ENCODE measurements at regions not wholly inside any gene's neighbourhood (a gene's known extent, or its start where the extent isn't known, plus 50 kb on each side); places are given as distances from the start of the nearest gene placed in this dataset.

DNA sequence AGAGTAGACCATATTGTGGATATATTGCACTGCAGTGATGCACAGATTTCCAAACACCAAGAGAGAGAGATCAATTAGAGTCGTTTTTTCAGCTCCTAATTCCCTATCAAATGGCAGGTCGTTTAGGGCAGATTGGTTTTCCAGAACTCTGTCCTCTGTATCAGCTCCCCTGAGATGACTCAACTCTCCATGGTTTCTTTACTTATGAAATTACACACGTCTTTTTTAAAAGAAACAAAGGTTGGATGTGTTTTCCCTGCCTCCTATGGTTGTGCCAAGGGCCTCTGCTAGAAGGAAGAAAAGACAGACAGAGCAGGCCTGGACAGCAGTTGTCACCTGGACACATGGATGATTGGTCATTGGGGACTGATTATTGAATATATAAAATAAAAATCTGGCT is 478.1 kb upstream of the NBEA start:
- TF ChIP-seq, protein P1, sequence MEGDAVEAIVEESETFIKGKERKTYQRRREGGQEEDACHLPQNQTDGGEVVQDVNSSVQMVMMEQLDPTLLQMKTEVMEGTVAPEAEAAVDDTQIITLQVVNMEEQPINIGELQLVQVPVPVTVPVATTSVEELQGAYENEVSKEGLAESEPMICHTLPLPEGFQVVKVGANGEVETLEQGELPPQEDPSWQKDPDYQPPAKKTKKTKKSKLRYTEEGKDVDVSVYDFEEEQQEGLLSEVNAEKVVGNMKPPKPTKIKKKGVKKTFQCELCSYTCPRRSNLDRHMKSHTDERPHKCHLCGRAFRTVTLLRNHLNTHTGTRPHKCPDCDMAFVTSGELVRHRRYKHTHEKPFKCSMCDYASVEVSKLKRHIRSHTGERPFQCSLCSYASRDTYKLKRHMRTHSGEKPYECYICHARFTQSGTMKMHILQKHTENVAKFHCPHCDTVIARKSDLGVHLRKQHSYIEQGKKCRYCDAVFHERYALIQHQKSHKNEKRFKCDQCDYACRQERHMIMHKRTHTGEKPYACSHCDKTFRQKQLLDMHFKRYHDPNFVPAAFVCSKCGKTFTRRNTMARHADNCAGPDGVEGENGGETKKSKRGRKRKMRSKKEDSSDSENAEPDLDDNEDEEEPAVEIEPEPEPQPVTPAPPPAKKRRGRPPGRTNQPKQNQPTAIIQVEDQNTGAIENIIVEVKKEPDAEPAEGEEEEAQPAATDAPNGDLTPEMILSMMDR (tag by site-specific recombination; IDR thresholded peaks at IDR 0.05) = no peak
- TF ChIP-seq, protein P2, sequence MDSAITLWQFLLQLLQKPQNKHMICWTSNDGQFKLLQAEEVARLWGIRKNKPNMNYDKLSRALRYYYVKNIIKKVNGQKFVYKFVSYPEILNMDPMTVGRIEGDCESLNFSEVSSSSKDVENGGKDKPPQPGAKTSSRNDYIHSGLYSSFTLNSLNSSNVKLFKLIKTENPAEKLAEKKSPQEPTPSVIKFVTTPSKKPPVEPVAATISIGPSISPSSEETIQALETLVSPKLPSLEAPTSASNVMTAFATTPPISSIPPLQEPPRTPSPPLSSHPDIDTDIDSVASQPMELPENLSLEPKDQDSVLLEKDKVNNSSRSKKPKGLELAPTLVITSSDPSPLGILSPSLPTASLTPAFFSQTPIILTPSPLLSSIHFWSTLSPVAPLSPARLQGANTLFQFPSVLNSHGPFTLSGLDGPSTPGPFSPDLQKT (IDR thresholded peaks at IDR 0.05; ENCODE audit: borderline replicate concordance, low read depth, low read length) = no peak
- no peak for TF ChIP-seq ZFHX2 (tag by site-specific recombination; conservative IDR thresholded peaks at IDR 0.05)
- TF ChIP-seq ZNF175 (tag by site-specific recombination; IDR thresholded peaks at IDR 0.05) = no peak
- TF ChIP-seq ZNF600 (tag by site-specific recombination; IDR thresholded peaks at IDR 0.05) = no peak
- TF ChIP-seq, protein P3, sequence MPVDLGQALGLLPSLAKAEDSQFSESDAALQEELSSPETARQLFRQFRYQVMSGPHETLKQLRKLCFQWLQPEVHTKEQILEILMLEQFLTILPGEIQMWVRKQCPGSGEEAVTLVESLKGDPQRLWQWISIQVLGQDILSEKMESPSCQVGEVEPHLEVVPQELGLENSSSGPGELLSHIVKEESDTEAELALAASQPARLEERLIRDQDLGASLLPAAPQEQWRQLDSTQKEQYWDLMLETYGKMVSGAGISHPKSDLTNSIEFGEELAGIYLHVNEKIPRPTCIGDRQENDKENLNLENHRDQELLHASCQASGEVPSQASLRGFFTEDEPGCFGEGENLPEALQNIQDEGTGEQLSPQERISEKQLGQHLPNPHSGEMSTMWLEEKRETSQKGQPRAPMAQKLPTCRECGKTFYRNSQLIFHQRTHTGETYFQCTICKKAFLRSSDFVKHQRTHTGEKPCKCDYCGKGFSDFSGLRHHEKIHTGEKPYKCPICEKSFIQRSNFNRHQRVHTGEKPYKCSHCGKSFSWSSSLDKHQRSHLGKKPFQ (tag by site-specific recombination; IDR thresholded peaks at IDR 0.05) = no peak
- TF ChIP-seq KLF7 (tag by site-specific recombination; IDR thresholded peaks at IDR 0.05; ENCODE audit: borderline replicate concordance) = no peak
- TF ChIP-seq ZNF274 (IDR thresholded peaks at IDR 0.05; ENCODE audit: low read length) = no peak
- no peak for TF ChIP-seq ZNF274 (tag by site-specific recombination; IDR thresholded peaks at IDR 0.05; ENCODE audit: borderline replicate concordance)
- TF ChIP-seq ZNF521 (tag by site-specific recombination; IDR thresholded peaks at IDR 0.05) = no peak
- no peak for TF ChIP-seq ZNF184 (tag by site-specific recombination; IDR thresholded peaks at IDR 0.05)
- TF ChIP-seq, protein P4, sequence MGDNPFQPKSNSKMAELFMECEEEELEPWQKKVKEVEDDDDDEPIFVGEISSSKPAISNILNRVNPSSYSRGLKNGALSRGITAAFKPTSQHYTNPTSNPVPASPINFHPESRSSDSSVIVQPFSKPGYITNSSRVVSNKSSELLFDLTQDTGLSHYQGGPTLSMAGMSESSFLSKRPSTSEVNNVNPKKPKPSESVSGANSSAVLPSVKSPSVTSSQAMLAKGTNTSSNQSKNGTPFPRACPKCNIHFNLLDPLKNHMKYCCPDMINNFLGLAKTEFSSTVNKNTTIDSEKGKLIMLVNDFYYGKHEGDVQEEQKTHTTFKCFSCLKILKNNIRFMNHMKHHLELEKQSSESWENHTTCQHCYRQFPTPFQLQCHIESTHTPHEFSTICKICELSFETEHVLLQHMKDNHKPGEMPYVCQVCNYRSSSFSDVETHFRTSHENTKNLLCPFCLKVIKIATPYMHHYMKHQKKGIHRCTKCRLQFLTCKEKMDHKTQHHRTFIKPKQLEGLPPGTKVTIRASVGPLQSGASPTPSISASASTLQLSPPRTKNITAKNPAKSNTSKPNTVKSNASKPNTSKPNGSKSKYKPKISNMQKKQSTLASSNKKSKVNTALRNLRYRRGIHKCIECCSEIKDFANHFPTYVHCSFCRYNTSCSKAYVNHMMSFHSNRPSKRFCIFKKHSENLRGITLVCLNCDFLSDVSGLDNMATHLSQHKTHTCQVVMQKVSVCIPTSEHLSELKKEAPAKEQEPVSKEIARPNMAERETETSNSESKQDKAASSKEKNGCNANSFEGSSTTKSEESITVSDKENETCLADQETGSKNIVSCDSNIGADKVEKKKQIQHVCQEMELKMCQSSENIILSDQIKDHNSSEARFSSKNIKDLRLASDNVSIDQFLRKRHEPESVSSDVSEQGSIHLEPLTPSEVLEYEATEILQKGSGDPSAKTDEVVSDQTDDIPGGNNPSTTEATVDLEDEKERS (tag by site-specific recombination; IDR thresholded peaks at IDR 0.05) = no peak
- no peak for TF ChIP-seq SCRT2 (tag by site-specific recombination; IDR thresholded peaks at IDR 0.05)
